ENCODE measurements at regions not wholly inside any gene's neighbourhood (a gene's known extent, or its start where the extent isn't known, plus 50 kb on each side); places are given as distances from the start of the nearest gene placed in this dataset.

GRCh38 chr2:16494836-16495508 lies 170.7 kb downstream of the CYRIA start:
- Histone ChIP-seq H3K36me3 (ENCODE audit: insufficient read depth, low read length) (no peaks in the 10 kb centered on the region), H3K27me3 (ENCODE audit: insufficient read depth, low read depth, low read length) (no peaks in the 10 kb centered on the region), H3K4me2 (ENCODE audit: low read length) (no peak overlapping the region), H3K27ac (ENCODE audit: low read length) (no peak overlapping the region), H3K79me2 (replicated peaks; ENCODE audit: insufficient read depth, low read length) (no peaks in the 10 kb centered on the region), H4K20me1 (ENCODE audit: insufficient read depth) (no peaks in the 10 kb centered on the region), H3K9me3 (ENCODE audit: low read length) (no peaks in the 10 kb centered on the region), H2AFZ (ENCODE audit: low read depth, low read length) (no peak overlapping the region), H3K9ac (ENCODE audit: low read length) (no peak overlapping the region), H3F3A (ENCODE audit: insufficient read depth, low read length, poor library complexity, severe bottlenecking) (no peaks in the 10 kb centered on the region), H3K4me3 (ENCODE audit: low read length) (no peak overlapping the region), H3K9me2 (ENCODE audit: insufficient read depth, low read length) (no peaks in the 10 kb centered on the region)
- TF ChIP-seq EZH2 (IDR thresholded peaks at IDR 0.05; ENCODE audit: borderline replicate concordance, insufficient read depth, low read length, poor library complexity, severe bottlenecking) = no peak
- no peak for TF ChIP-seq POLR2AphosphoS5 (IDR thresholded peaks at IDR 0.05)
- no peak for TF ChIP-seq EP300 (conservative IDR thresholded peaks at IDR 0.05; ENCODE audit: poor library complexity, severe bottlenecking)
- no peak for TF ChIP-seq TAF1 (IDR thresholded peaks at IDR 0.05; ENCODE audit: low read depth)
- TF ChIP-seq CTCF (IDR thresholded peaks at IDR 0.05; ENCODE audit: poor library complexity, severe bottlenecking) = no peak
- TF ChIP-seq MXI1 (conservative IDR thresholded peaks at IDR 0.05; ENCODE audit: poor library complexity, severe bottlenecking) = no peak
- no peak for TF ChIP-seq SMC3 (conservative IDR thresholded peaks at IDR 0.05; ENCODE audit: poor library complexity)
- no peak for TF ChIP-seq RAD21 (conservative IDR thresholded peaks at IDR 0.05)
- no peak for TF ChIP-seq REST (IDR thresholded peaks at IDR 0.05; ENCODE audit: borderline replicate concordance)

- TF ChIP-seq REST (IDR thresholded peaks at IDR 0.05; ENCODE audit: borderline replicate concordance) (no peak), RAD21 (conservative IDR thresholded peaks at IDR 0.05) (no peak), CTCF (IDR thresholded peaks at IDR 0.05; ENCODE audit: poor library complexity, severe bottlenecking) (no peak), POLR2AphosphoS5 (IDR thresholded peaks at IDR 0.05) (no peak), EZH2 (IDR thresholded peaks at IDR 0.05; ENCODE audit: borderline replicate concordance, insufficient read depth, low read length, poor library complexity, severe bottlenecking) (no peak), MXI1 (conservative IDR thresholded peaks at IDR 0.05; ENCODE audit: poor library complexity, severe bottlenecking) (no peak), EP300 (conservative IDR thresholded peaks at IDR 0.05; ENCODE audit: poor library complexity, severe bottlenecking) (no peak), SMC3 (conservative IDR thresholded peaks at IDR 0.05; ENCODE audit: poor library complexity) (no peak), TAF1 (IDR thresholded peaks at IDR 0.05; ENCODE audit: low read depth) (no peak)
Observed at GRCh38 chr2:16493788-16494187, 171.8 kb downstream of the CYRIA start.

More at GRCh38 chr2:16493788-16494187, 171.8 kb downstream of the CYRIA start:
- H3K27ac ChIP-seq (ENCODE audit: low read length) = no peak overlapping the region
- no peaks in the 10 kb centered on the region for H3F3A ChIP-seq (ENCODE audit: insufficient read depth, low read length, poor library complexity, severe bottlenecking)
- no peaks in the 10 kb centered on the region for H3K9me2 ChIP-seq (ENCODE audit: insufficient read depth, low read length)
- H3K9ac ChIP-seq (ENCODE audit: low read length) = no peak overlapping the region
- H2AFZ ChIP-seq (ENCODE audit: low read depth, low read length) = no peak overlapping the region
- H3K79me2 ChIP-seq (replicated peaks; ENCODE audit: insufficient read depth, low read length) = no peaks in the 10 kb centered on the region
- H4K20me1 ChIP-seq (ENCODE audit: insufficient read depth) = no peaks in the 10 kb centered on the region
- no peaks in the 10 kb centered on the region for H3K27me3 ChIP-seq (ENCODE audit: insufficient read depth, low read depth, low read length)
- H3K4me2 ChIP-seq (ENCODE audit: low read length) = no peak overlapping the region
- H3K9me3 ChIP-seq (ENCODE audit: low read length) = no peaks in the 10 kb centered on the region
- no peaks in the 10 kb centered on the region for H3K36me3 ChIP-seq (ENCODE audit: insufficient read depth, low read length)
- no peak overlapping the region for H3K4me3 ChIP-seq (ENCODE audit: low read length)
